ENCODE measurements at regions not wholly inside any gene's neighbourhood (a gene's known extent, or its start where the extent isn't known, plus 50 kb on each side); places are given as distances from the start of the nearest gene placed in this dataset.

GRCh38 chr4:42817913-42818312 lies 74.6 kb upstream of the GRXCR1 start:
- no peak overlapping the region for H2BK5ac ChIP-seq (ENCODE audit: low read depth, low read length, poor library complexity, severe bottlenecking)
- ATAC-seq (ENCODE audit: low read depth) (no peak), DNase-seq (no peak)
- no peaks in the 10 kb centered on the region for H3K4me1 ChIP-seq (ENCODE audit: control insufficient read depth, insufficient read depth, low read length)
- no peak overlapping the region for H3K23ac ChIP-seq (ENCODE audit: low read depth, low read length)
- dilution Hi-C loops (cut with HindIII; ENCODE audit: low sequenced_read_pairs, unreplicated experiment) (no loop called here), intact Hi-C loops (cut with micrococcal nuclease) (no loop called here), in situ Hi-C loops (cut with MboI; ENCODE audit: low sequenced_read_pairs) (no loop called here)
- no peak overlapping the region for H2BK15ac ChIP-seq (ENCODE audit: low read depth, low read length)
- H4K20me1 ChIP-seq (ENCODE audit: insufficient read depth, low read length): no peaks in the 10 kb centered on the region
- H3K56ac ChIP-seq (ENCODE audit: extremely low read depth, insufficient read depth, low read length): no peak overlapping the region
- POLR2A ChIA-PET (ENCODE audit: unreplicated experiment): no interaction called here
- no peak overlapping the region for H2AFZ ChIP-seq (replicated peaks; ENCODE audit: low read length, poor library complexity)
- H2AK9ac ChIP-seq (replicated peaks; ENCODE audit: low read depth, low read length, poor library complexity): no peak overlapping the region
- no peak overlapping the region for H2BK120ac ChIP-seq (ENCODE audit: low read depth, low read length)
- H3K27ac ChIP-seq (ENCODE audit: insufficient read depth, low read length): no peak overlapping the region
- no peak overlapping the region for H3K9ac ChIP-seq (ENCODE audit: low read depth, low read length)
- H3K4me2 ChIP-seq (ENCODE audit: low read depth, low read length): no peak overlapping the region
- no peak overlapping the region for H2AK5ac ChIP-seq (ENCODE audit: low read depth, low read length)
- no TSS peak for BruUV-seq (replicated peaks)
- no peak overlapping the region for H4K8ac ChIP-seq (ENCODE audit: low read depth in 2 of 2, low read length in 2 of 2)
- peaks cover 2% of the 10 kb centered on the region; the same call in 1 of the 2 replicates for H3K9me3 ChIP-seq (ENCODE audit: control insufficient read depth, insufficient read depth, low read length)
- H3K18ac ChIP-seq (ENCODE audit: low read depth, low read length): no peak overlapping the region
- no peak overlapping the region for H3K14ac ChIP-seq (replicated peaks; ENCODE audit: low read depth, low read length)
- H3K9me1 ChIP-seq (ENCODE audit: insufficient read depth, low read length): no peaks in the 10 kb centered on the region
- H4K91ac ChIP-seq (ENCODE audit: insufficient read depth, low read depth, low read length): no peak overlapping the region
- no peak for TF ChIP-seq USF2 (IDR thresholded peaks at IDR 0.05; ENCODE audit: low read depth, low read length)
- TF ChIP-seq CTCF (conservative IDR thresholded peaks at IDR 0.05; ENCODE audit: low read depth, low read length): no peak
- no peak for TF ChIP-seq MXI1 (IDR thresholded peaks at IDR 0.05; ENCODE audit: borderline replicate concordance, low read depth, low read length)
- no peak for TF ChIP-seq POLR2A (IDR thresholded peaks at IDR 0.05; ENCODE audit: low read depth, low read length)
- no peak for TF ChIP-seq SMC3 (IDR thresholded peaks at IDR 0.05; ENCODE audit: low read depth, low read length)
- TF ChIP-seq RAD21 (IDR thresholded peaks at IDR 0.05; ENCODE audit: low read length): no peak
- TF ChIP-seq NFE2L2 (IDR thresholded peaks at IDR 0.05; ENCODE audit: low read depth, low read length): no peak
- TF ChIP-seq MAZ (IDR thresholded peaks at IDR 0.05; ENCODE audit: borderline replicate concordance, low read depth, low read length): no peak
- no peak for TF ChIP-seq BHLHE40 (IDR thresholded peaks at IDR 0.05; ENCODE audit: low read depth, low read length)
- TF ChIP-seq RCOR1 (IDR thresholded peaks at IDR 0.05; ENCODE audit: insufficient replicate concordance, low read length): no peak
- H3K79me1 ChIP-seq (ENCODE audit: low read depth in 1 of 2, low read length in 2 of 2): no peaks in the 10 kb centered on the region
- H4K5ac ChIP-seq (ENCODE audit: low read depth, low read length): no peak overlapping the region
- H3K4me3 ChIP-seq (ENCODE audit: insufficient read depth, low read depth, low read length): no peak overlapping the region
- H3K4ac ChIP-seq (ENCODE audit: low read depth, low read length): no peak overlapping the region
- CTCF ChIA-PET: interaction anchor here (0.5 kb wide), 1 partner anchor 61 kb away, joined by 3 read pairs; no protein-coding TSS in a partner anchor
- H3K36me3 ChIP-seq (ENCODE audit: control insufficient read depth, insufficient read depth, low read length): no peaks in the 10 kb centered on the region
- no peaks in the 10 kb centered on the region for H3K27me3 ChIP-seq (ENCODE audit: control insufficient read depth, insufficient read depth, low read length)
- H2BK20ac ChIP-seq (ENCODE audit: low read depth, low read length): no peak overlapping the region

All from IMR-90 (cell line).